Lung (tissue), 11 donors: ENCODE measurements at regions not wholly inside any gene's neighbourhood (a gene's known extent, or its start where the extent isn't known, plus 50 kb on each side); places are given as distances from the start of the nearest gene placed in this dataset.

Experiments used
- ATAC-seq: fragments of 200-7000 bp; cut with Tn5 transposase; one replicate; pipeline ENCODE4 v1.9.1; 2020; ENCODE audit warnings: moderate number of reproducible peaks; ENCODE audit not compliant: insufficient read depth, low FRiP score
- DNase-seq, 3 donors: peaks; one replicate each; pipeline ENCODE4 v3.0.0-alpha.2; 2013 to 2017
- H3K27ac ChIP-seq, 2 donors: one replicate each; pipeline ENCODE4 v1.5.1; 2013; ENCODE audit warnings: mild to moderate bottlenecking in 2 of 2, moderate library complexity in 2 of 2, control low read depth in 1 of 2, inconsistent platforms in 1 of 2, low read depth in 1 of 2, low read length in 1 of 2
- H3K27me3 ChIP-seq, 3 donors: one replicate each; pipeline ENCODE4 v1.5.1; 2013; ENCODE audit warnings: low read length in 2 of 3; ENCODE audit not compliant: control insufficient read depth in 3 of 3, insufficient read depth in 3 of 3
- H3K36me3 ChIP-seq, 4 donors: one replicate each; pipeline ENCODE4 v1.5.1; 2013; ENCODE audit warnings: low read length in 4 of 4, mild to moderate bottlenecking in 1 of 4, moderate library complexity in 1 of 4; ENCODE audit not compliant: control insufficient read depth in 4 of 4, insufficient read depth in 4 of 4
- H3K4me1 ChIP-seq, 5 donors: one replicate each; pipeline ENCODE4 v1.5.1; 2013; ENCODE audit warnings: low read length in 5 of 5, mild to moderate bottlenecking in 2 of 5, moderate library complexity in 1 of 5; ENCODE audit not compliant: control insufficient read depth in 5 of 5, insufficient read depth in 5 of 5
- H3K4me3 ChIP-seq: one replicate; pipeline ENCODE4 v1.5.1; 2013; ENCODE audit warnings: mild to moderate bottlenecking, control low read depth, moderate library complexity
- H3K9ac ChIP-seq, 2 donors: one replicate each; pipeline ENCODE4 v1.5.1; 2013; ENCODE audit warnings: low read length in 2 of 2, control low read depth in 1 of 2; ENCODE audit not compliant: insufficient read depth in 1 of 2
- H3K9me3 ChIP-seq, 4 donors: one replicate each; pipeline ENCODE4 v1.5.1; 2013; ENCODE audit warnings: low read length in 3 of 4, mild to moderate bottlenecking in 1 of 4, moderate library complexity in 1 of 4; ENCODE audit not compliant: control insufficient read depth in 4 of 4, insufficient read depth in 3 of 4
- CTCF ChIP-seq: IDR thresholded peaks from 2 replicates; pipeline ENCODE4 v1.5.1; 2012; ENCODE audit warnings: mild to moderate bottlenecking; ENCODE audit errors: control extremely low read depth, extremely low read depth
- WGBS, 2 donors: extraction: QIAGEN DNeasy Blood & Tissue Kit; methylation state at CpG; one replicate each; pipeline ENCODE4 v1.1.7; 2013; 5-methylcytosine and 5-hydroxymethylcytosine counted together
- donor health status: control.
- donor health status: control.
- donor health status: Bipolar disorder and iron deficiency.
- donor health status: healthy.
- donor health status: DM: yes; HTN: yes; CAD: no.

GRCh38 chr6:74366634-74367033 lies 670.6 kb downstream of the CD109 start:
- ATAC-seq (no peak), DNase-seq (no peak)
- Histone ChIP-seq H3K9me3 (no peaks in the 10 kb centered on the region), H3K27me3 (no peaks in the 10 kb centered on the region), H3K27ac (no peak overlapping the region), H3K9ac (no peak overlapping the region), H3K36me3 (no peaks in the 10 kb centered on the region), H3K4me1 (no peaks in the 10 kb centered on the region), H3K4me3 (no peak overlapping the region)
- no peak for TF ChIP-seq CTCF
- WGBS, 2 donors = 89 to 97% methylated on average over 1 of the region's 1 CpG

GRCh38 chr6:74362391-74362790 lies 666.4 kb downstream of the CD109 start:
- H3K27me3 ChIP-seq = no peaks in the 10 kb centered on the region
- no peaks in the 10 kb centered on the region for H3K9me3 ChIP-seq
- no peak overlapping the region for H3K9ac ChIP-seq
- DNase-seq = no peak
- H3K4me3 ChIP-seq = no peak overlapping the region
- no peak overlapping the region for H3K27ac ChIP-seq
- no peaks in the 10 kb centered on the region for H3K4me1 ChIP-seq
- WGBS, 2 donors = 90 to 98% methylated on average over 1 of the region's 1 CpG
- H3K36me3 ChIP-seq = no peaks in the 10 kb centered on the region
- TF ChIP-seq CTCF = no peak
- no peak for ATAC-seq

- no peak for TF ChIP-seq CTCF
- Histone ChIP-seq H3K27ac (no peak overlapping the region), H3K36me3 (no peaks in the 10 kb centered on the region), H3K4me1 (no peaks in the 10 kb centered on the region), H3K27me3 (no peaks in the 10 kb centered on the region), H3K9me3 (no peaks in the 10 kb centered on the region), H3K9ac (no peak overlapping the region), H3K4me3 (no peak overlapping the region)
- no peak for DNase-seq
- 90% methylated on average over 4 of the region's 4 CpGs for WGBS, 2 donors
- no peak for ATAC-seq
Observed at GRCh38 chr6:74357321-74357720, 661.3 kb downstream of the CD109 start.

- 86 to 91% methylated on average over 2 of the region's 2 CpGs for WGBS, 2 donors
- no peaks in the 10 kb centered on the region for H3K27me3 ChIP-seq
- H3K4me1 ChIP-seq = no peaks in the 10 kb centered on the region
- H3K27ac ChIP-seq = no peak overlapping the region
- no peaks in the 10 kb centered on the region for H3K9me3 ChIP-seq
- TF ChIP-seq CTCF = no peak
- H3K36me3 ChIP-seq = no peaks in the 10 kb centered on the region
- H3K9ac ChIP-seq = no peak overlapping the region
- DNase-seq = no peak
- H3K4me3 ChIP-seq = no peak overlapping the region
- no peak for ATAC-seq
Observed at GRCh38 chr6:74356391-74356790, 660.4 kb downstream of the CD109 start.
